T-helper 2 cell treated with Interferon-gamma antibody and Interleukin-4, amounts not matched to agents 5 μg/mL and 100 μg/mL, for 36 hours (primary cell): ENCODE measurements at regions not wholly inside any gene's neighbourhood (a gene's known extent, or its start where the extent isn't known, plus 50 kb on each side); places are given as distances from the start of the nearest gene placed in this dataset.
"Not testable (repeated sequence)": the region's sequence is repeated elsewhere in the genome, so short reads cannot be mapped to it uniquely, and the experiment has no call there.

Experiments used
- DNase-seq: peaks from one replicate; pipeline ENCODE4 v3.0.0; 2021; ENCODE audit warnings: low spot score
- H3K27ac Mint-ChIP-seq: one replicate; pipeline ENCODE4 v1.8.0; 2021; ENCODE audit warnings: mild to moderate bottlenecking, mixed read lengths
- H3K27me3 Mint-ChIP-seq: one replicate; pipeline ENCODE4 v1.8.0; 2021; ENCODE audit warnings: low read depth, mixed read lengths
- H3K36me3 Mint-ChIP-seq: one replicate; pipeline ENCODE4 v1.8.0; 2021; ENCODE audit warnings: low read depth, mixed read lengths
- H3K4me1 Mint-ChIP-seq: one replicate; pipeline ENCODE4 v1.8.0; 2021; ENCODE audit warnings: low read depth, mixed read lengths
- H3K4me3 Mint-ChIP-seq: one replicate; pipeline ENCODE4 v1.8.0; 2022; ENCODE audit warnings: mild to moderate bottlenecking, moderate library complexity, mixed read lengths
- H3K9me3 Mint-ChIP-seq: one replicate; pipeline ENCODE4 v1.8.0; 2021; ENCODE audit warnings: mixed read lengths

- Mint-ChIP-seq H3K27ac (no peak overlapping the region), H3K27me3 (peaks cover 21% of the 10 kb centered on the region), H3K36me3 (no peaks in the 10 kb centered on the region), H3K4me3 (no peak overlapping the region), H3K4me1 (no peaks in the 10 kb centered on the region), H3K9me3 (no peaks in the 10 kb centered on the region)
- DNase-seq: no peak
These were observed 71.6 kb upstream of the ANKRD1 start for GRCh38 chr10:90992462-90992861.

DNA sequence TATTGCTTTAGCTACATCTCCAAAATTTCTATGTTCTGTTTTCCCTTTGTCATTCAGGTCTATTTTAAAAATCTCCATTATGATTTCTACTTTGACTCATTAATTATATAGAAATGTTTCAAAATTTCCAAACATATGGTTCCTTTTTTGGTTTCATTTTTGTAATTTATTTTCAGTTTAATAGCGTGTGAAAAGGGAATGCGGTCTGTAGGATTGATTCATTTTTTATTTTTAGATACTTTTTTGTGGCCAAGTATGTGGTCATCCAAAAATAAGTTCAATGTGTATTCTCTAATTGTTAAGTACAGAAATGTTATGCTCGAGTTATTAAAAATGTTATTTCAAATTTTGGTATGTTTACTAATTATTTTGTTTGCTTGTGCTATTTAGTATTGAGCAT, 72.5 kb upstream of the ANKRD1 start:
- peaks cover 25% of the 10 kb centered on the region for H3K27me3 Mint-ChIP-seq
- no peak overlapping the region for H3K27ac Mint-ChIP-seq
- H3K9me3 Mint-ChIP-seq: no peaks in the 10 kb centered on the region
- H3K36me3 Mint-ChIP-seq: no peaks in the 10 kb centered on the region
- H3K4me1 Mint-ChIP-seq: no peaks in the 10 kb centered on the region
- no peak for DNase-seq
- H3K4me3 Mint-ChIP-seq: no peak overlapping the region

GRCh38 chr10:90997670-90998069, 76.8 kb upstream of the ANKRD1 start:
- no peaks in the 10 kb centered on the region for H3K4me1 Mint-ChIP-seq
- no peaks in the 10 kb centered on the region for H3K9me3 Mint-ChIP-seq
- H3K36me3 Mint-ChIP-seq: no peaks in the 10 kb centered on the region
- no peak for DNase-seq
- no peak overlapping the region for H3K27ac Mint-ChIP-seq
- no peak overlapping the region for H3K4me3 Mint-ChIP-seq
- H3K27me3 Mint-ChIP-seq: peaks cover 29% of the 10 kb centered on the region

- no peak for DNase-seq
- no peaks in the 10 kb centered on the region for H3K36me3 Mint-ChIP-seq
- peaks cover 22% of the 10 kb centered on the region for H3K27me3 Mint-ChIP-seq
- H3K27ac Mint-ChIP-seq: no peak overlapping the region
- no peaks in the 10 kb centered on the region for H3K9me3 Mint-ChIP-seq
- H3K4me3 Mint-ChIP-seq: no peak overlapping the region
- H3K4me1 Mint-ChIP-seq: no peaks in the 10 kb centered on the region
These were observed 78.0 kb upstream of the ANKRD1 start for GRCh38 chr10:90998733-90999511.

DNA sequence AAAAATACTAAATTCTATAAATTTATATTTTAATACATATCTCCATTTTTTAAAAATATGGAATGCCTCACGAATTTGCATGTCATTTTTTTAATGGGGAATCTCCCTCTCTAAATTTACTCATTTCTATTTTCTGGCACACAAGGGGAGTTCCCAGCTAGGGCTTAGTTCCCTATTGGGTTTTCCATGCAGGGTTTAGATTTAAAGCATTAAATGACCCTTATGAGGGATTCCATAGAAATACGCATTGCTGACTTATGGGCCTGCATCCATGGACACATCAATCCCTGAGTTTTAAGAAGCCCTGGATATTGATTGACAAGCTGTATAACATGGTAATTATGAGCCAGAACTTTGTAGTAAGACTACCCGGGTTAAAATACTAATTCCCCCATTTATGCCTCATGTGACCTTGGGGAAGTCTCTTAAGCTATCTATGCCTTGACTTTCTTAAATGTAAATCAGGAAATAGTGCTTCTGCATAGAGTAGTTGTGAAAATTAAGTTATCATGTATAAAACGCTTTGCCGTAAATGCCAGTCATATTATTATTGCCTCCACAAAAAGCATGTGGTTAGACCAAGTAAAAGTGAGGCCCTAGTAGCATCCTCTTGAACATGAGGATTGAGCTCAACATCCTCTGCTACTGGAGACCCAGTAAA, 78.8 kb upstream of the ANKRD1 start:
- Mint-ChIP-seq H3K27me3 (peaks cover 15% of the 10 kb centered on the region), H3K36me3 (no peaks in the 10 kb centered on the region), H3K4me1 (no peaks in the 10 kb centered on the region), H3K4me3 (no peak overlapping the region), H3K27ac (no peak overlapping the region), H3K9me3 (no peaks in the 10 kb centered on the region)
- DNase-seq: no peak

GRCh38 chr10:91000470-91000869, 79.6 kb upstream of the ANKRD1 start:
- no peak overlapping the region for H3K27ac Mint-ChIP-seq
- DNase-seq: no peak
- H3K36me3 Mint-ChIP-seq: no peaks in the 10 kb centered on the region
- H3K4me1 Mint-ChIP-seq: peaks cover 4% of the 10 kb centered on the region
- no peak overlapping the region for H3K4me3 Mint-ChIP-seq
- peaks cover 20% of the 10 kb centered on the region for H3K27me3 Mint-ChIP-seq
- no peaks in the 10 kb centered on the region for H3K9me3 Mint-ChIP-seq

GRCh38 chr10:91000985-91001384, 80.1 kb upstream of the ANKRD1 start:
- H3K4me1 Mint-ChIP-seq: peaks cover 4% of the 10 kb centered on the region
- no peak overlapping the region for H3K27ac Mint-ChIP-seq
- H3K36me3 Mint-ChIP-seq: no peaks in the 10 kb centered on the region
- DNase-seq: no peak
- H3K4me3 Mint-ChIP-seq: no peak overlapping the region
- peaks cover 16% of the 10 kb centered on the region for H3K27me3 Mint-ChIP-seq
- H3K9me3 Mint-ChIP-seq: no peaks in the 10 kb centered on the region

- H3K27ac Mint-ChIP-seq: no peak overlapping the region
- peaks cover 14% of the 10 kb centered on the region for H3K27me3 Mint-ChIP-seq
- H3K4me3 Mint-ChIP-seq: no peak overlapping the region
- H3K4me1 Mint-ChIP-seq: peaks cover 20% of the 10 kb centered on the region
- H3K36me3 Mint-ChIP-seq: no peaks in the 10 kb centered on the region
- no peak for DNase-seq
- no peaks in the 10 kb centered on the region for H3K9me3 Mint-ChIP-seq
These were observed 81.8 kb upstream of the ANKRD1 start for GRCh38 chr10:91002656-91003055.

DNA sequence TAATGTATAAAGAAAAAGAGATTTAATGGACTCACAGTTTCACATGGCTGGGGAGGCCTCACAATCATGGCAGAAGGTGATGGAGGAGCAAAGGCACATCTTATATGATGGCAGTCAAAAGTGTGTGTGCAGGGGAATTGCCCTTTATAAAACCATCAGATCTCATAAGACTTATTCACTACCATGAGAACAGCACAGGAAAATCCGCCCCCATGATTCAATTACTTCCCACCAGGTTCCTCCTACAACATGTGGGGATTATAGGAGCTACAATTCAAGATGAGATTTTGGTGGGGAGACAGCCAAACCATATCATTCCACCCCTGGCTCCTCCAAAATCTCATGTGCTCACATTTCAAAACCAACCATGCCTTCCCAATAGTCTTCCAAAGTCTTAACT, 82.5 kb upstream of the ANKRD1 start:
- DNase-seq, H3K36me3 Mint-ChIP-seq, H3K9me3 Mint-ChIP-seq, H3K4me3 Mint-ChIP-seq, H3K27ac Mint-ChIP-seq: not testable (repeated sequence)
- peaks cover 12% of the 10 kb centered on the region for H3K27me3 Mint-ChIP-seq
- peaks cover 26% of the 10 kb centered on the region for H3K4me1 Mint-ChIP-seq

DNA sequence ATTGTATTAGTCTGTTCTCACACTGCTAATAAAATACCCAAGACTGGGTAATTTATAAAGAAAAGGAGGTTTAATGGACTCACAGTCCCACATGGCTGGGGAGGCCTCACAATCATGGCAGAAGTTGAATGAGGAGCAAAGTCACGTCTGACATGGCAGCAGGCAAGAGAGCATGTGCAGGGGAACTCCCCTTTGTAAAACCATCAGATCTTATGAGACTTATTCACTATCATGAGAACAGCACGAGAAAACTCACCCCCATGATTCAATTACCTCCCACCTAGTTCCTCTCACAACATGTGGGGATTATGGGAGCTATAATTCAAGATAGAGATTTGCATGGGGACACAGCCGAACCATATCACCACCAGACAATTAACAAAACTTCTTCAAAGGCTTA, 84.4 kb upstream of the ANKRD1 start:
- Mint-ChIP-seq H3K4me1 (peaks cover 28% of the 10 kb centered on the region), H3K27me3 (peaks cover 20% of the 10 kb centered on the region)
- not testable (repeated sequence) for H3K36me3 Mint-ChIP-seq, DNase-seq, H3K27ac Mint-ChIP-seq, H3K4me3 Mint-ChIP-seq, H3K9me3 Mint-ChIP-seq

GRCh38 chr10:91006001-91006751, 85.3 kb upstream of the ANKRD1 start:
- peaks cover 28% of the 10 kb centered on the region for H3K4me1 Mint-ChIP-seq

DNA sequence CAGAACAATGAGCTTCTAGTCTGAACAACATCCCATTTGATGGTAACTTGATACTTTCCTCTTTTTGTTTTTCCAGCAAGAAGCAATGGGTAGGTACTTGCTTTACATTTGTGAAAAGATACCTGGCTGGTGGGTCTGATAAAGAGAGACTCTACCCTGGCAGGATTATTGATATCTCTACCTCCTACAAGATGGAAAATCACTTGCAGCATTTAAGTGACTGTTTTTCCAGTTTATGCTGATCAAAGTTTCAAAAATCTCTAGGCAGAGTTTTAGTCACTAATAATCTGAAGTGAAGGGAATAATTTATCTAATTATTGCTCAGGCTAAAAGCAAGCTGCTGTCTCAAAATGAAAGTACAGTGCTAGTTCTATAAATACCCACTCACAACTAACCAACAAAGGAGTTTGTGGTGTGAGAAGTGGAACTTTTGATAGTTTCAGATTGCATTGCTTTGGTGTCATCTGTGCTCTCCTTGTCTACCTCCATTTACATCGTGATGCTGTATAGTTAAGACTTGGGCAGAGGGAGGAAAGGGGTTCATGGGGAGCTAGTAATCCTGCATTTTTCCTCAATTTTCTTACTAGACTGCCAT, 86.0 kb upstream of the ANKRD1 start:
- H3K36me3 Mint-ChIP-seq: no peaks in the 10 kb centered on the region
- peaks cover 18% of the 10 kb centered on the region for H3K27me3 Mint-ChIP-seq
- peaks cover 28% of the 10 kb centered on the region for H3K4me1 Mint-ChIP-seq
- peak overlapping the region; percentile 70 for H3K4me3 Mint-ChIP-seq
- H3K9me3 Mint-ChIP-seq: no peaks in the 10 kb centered on the region
- peak overlapping the region; percentile 79 for H3K27ac Mint-ChIP-seq
- peak; percentile 9 for DNase-seq

More at GRCh38 chr10:91006001-91006751, 85.3 kb upstream of the ANKRD1 start:
- H3K4me3 Mint-ChIP-seq: peak overlapping the region; percentile 70
- DNase-seq: peak; percentile 65
- H3K36me3 Mint-ChIP-seq: no peaks in the 10 kb centered on the region
- H3K9me3 Mint-ChIP-seq: no peaks in the 10 kb centered on the region
- H3K27me3 Mint-ChIP-seq: peaks cover 20% of the 10 kb centered on the region
- peak overlapping the region; percentile 79 for H3K27ac Mint-ChIP-seq

GRCh38 chr10:91007655-91008054, 86.8 kb upstream of the ANKRD1 start:
- H3K27ac Mint-ChIP-seq: no peak overlapping the region
- H3K36me3 Mint-ChIP-seq: no peaks in the 10 kb centered on the region
- peak; percentile 7 for DNase-seq
- peaks cover 28% of the 10 kb centered on the region for H3K4me1 Mint-ChIP-seq
- H3K9me3 Mint-ChIP-seq: no peaks in the 10 kb centered on the region
- H3K4me3 Mint-ChIP-seq: no peak overlapping the region
- H3K27me3 Mint-ChIP-seq: peaks cover 18% of the 10 kb centered on the region

GRCh38 chr10:91009121-91009520, 88.2 kb upstream of the ANKRD1 start:
- Mint-ChIP-seq H3K36me3 (no peaks in the 10 kb centered on the region), H3K27ac (no peak overlapping the region), H3K4me3 (no peak overlapping the region), H3K27me3 (peaks cover 24% of the 10 kb centered on the region), H3K9me3 (no peaks in the 10 kb centered on the region), H3K4me1 (peaks cover 28% of the 10 kb centered on the region)
- no peak for DNase-seq
